ENCODE measurements at regions not wholly inside any gene's neighbourhood (a gene's known extent, or its start where the extent isn't known, plus 50 kb on each side); places are given as distances from the start of the nearest gene placed in this dataset.

- Histone ChIP-seq H3K27me3 (ENCODE audit: insufficient read depth) (no peaks in the 10 kb centered on the region), H3K36me3 (replicated peaks in 1 of 2; ENCODE audit: control insufficient read depth in 1 of 2, insufficient read depth in 2 of 2, low read length in 1 of 2) (no peaks in the 10 kb centered on the region), H3K9ac (no peak overlapping the region), H3K9me2 (no peaks in the 10 kb centered on the region), H3K79me2 (ENCODE audit: insufficient read depth) (no peaks in the 10 kb centered on the region), H3K9me3 (no peaks in the 10 kb centered on the region), H3K27ac (ENCODE audit: low read depth in 2 of 2, low read length in 1 of 2) (no peak overlapping the region), H2AFZ (ENCODE audit: low read depth) (no peak overlapping the region), H3K4me2 (no peak overlapping the region), H3F3A (replicated peaks; ENCODE audit: insufficient read depth) (no peaks in the 10 kb centered on the region), H3K4me1 (ENCODE audit: control insufficient read depth in 1 of 2, insufficient read depth in 2 of 2, low read depth in 1 of 2, low read length in 1 of 2) (peaks cover 11 to 18% of the 10 kb centered on the region in 2 experiments; a peak in 2 of 4 replicates), H4K20me1 (ENCODE audit: insufficient read depth) (no peaks in the 10 kb centered on the region), H3K4me3 (ENCODE audit: low read depth in 2 of 2, low read length in 1 of 2) (no peak overlapping the region)
- CTCF ChIA-PET, result no interaction called here
- TF ChIP-seq FOXM1 (IDR thresholded peaks at IDR 0.05; ENCODE audit: low read depth) (no peak), TCF12 (IDR thresholded peaks at IDR 0.05) (no peak), GATA2 (CRISPR knock-in tag; IDR thresholded peaks at IDR 0.05) (no peak), CHD2 (IDR thresholded peaks at IDR 0.05; ENCODE audit: low read length, partially characterized antibody) (no peak), EP300 (IDR thresholded peaks at IDR 0.05; ENCODE audit: borderline replicate concordance in 1 of 2, low read depth in 1 of 2, low read length in 1 of 2) (no peak), TAF1 (IDR thresholded peaks at IDR 0.05; ENCODE audit: borderline replicate concordance, low read depth, low read length) (no peak), RFX5 (IDR thresholded peaks at IDR 0.05; ENCODE audit: low read length) (no peak), SIN3A (IDR thresholded peaks at IDR 0.05; ENCODE audit: borderline replicate concordance, low read depth, low read length) (no peak)
- TF ChIP-seq, protein P1, sequence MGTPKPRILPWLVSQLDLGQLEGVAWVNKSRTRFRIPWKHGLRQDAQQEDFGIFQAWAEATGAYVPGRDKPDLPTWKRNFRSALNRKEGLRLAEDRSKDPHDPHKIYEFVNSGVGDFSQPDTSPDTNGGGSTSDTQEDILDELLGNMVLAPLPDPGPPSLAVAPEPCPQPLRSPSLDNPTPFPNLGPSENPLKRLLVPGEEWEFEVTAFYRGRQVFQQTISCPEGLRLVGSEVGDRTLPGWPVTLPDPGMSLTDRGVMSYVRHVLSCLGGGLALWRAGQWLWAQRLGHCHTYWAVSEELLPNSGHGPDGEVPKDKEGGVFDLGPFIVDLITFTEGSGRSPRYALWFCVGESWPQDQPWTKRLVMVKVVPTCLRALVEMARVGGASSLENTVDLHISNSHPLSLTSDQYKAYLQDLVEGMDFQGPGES (IDR thresholded peaks at IDR 0.05; ENCODE audit: low read depth, low read length), result no peak
- TF ChIP-seq, protein P2, sequence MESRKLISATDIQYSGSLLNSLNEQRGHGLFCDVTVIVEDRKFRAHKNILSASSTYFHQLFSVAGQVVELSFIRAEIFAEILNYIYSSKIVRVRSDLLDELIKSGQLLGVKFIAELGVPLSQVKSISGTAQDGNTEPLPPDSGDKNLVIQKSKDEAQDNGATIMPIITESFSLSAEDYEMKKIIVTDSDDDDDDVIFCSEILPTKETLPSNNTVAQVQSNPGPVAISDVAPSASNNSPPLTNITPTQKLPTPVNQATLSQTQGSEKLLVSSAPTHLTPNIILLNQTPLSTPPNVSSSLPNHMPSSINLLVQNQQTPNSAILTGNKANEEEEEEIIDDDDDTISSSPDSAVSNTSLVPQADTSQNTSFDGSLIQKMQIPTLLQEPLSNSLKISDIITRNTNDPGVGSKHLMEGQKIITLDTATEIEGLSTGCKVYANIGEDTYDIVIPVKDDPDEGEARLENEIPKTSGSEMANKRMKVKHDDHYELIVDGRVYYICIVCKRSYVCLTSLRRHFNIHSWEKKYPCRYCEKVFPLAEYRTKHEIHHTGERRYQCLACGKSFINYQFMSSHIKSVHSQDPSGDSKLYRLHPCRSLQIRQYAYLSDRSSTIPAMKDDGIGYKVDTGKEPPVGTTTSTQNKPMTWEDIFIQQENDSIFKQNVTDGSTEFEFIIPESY (IDR thresholded peaks at IDR 0.05; ENCODE audit: borderline replicate concordance, low read depth), result no peak
- whole genome bisulfite sequencing (ENCODE audit: low lambda C conversion rate), result 83% methylated on average over 3 of the region's 3 CpGs
- POLR2A ChIA-PET, result no interaction called here
- DNase-seq, result no peak
Measured at GRCh38 chr2:216914491-216914890, 54.6 kb upstream of the TNP1 start.

- no peak for DNase-seq
- CTCF ChIA-PET, result no interaction called here
Measured at GRCh38 chr2:216911886-216912285, 52.0 kb upstream of the TNP1 start.

More at GRCh38 chr2:216911886-216912285, 52.0 kb upstream of the TNP1 start:
- Histone ChIP-seq H3K9me2 (no peaks in the 10 kb centered on the region), H3K4me3 (ENCODE audit: low read depth in 2 of 2, low read length in 1 of 2) (no peak overlapping the region), H3K4me2 (no peak overlapping the region), H3K9me3 (no peaks in the 10 kb centered on the region), H3K4me1 (ENCODE audit: control insufficient read depth in 1 of 2, insufficient read depth in 2 of 2, low read depth in 1 of 2, low read length in 1 of 2) (peaks cover under 1 to 14% of the 10 kb centered on the region in 2 experiments; a peak in 1 of 4 replicates), H3K9ac (no peak overlapping the region), H3K36me3 (replicated peaks in 1 of 2; ENCODE audit: control insufficient read depth in 1 of 2, insufficient read depth in 2 of 2, low read length in 1 of 2) (no peaks in the 10 kb centered on the region), H3K79me2 (ENCODE audit: insufficient read depth) (no peaks in the 10 kb centered on the region), H3K27ac (ENCODE audit: low read depth in 2 of 2, low read length in 1 of 2) (no peak overlapping the region), H4K20me1 (ENCODE audit: insufficient read depth) (no peaks in the 10 kb centered on the region), H3K27me3 (ENCODE audit: insufficient read depth) (no peaks in the 10 kb centered on the region), H3F3A (replicated peaks; ENCODE audit: insufficient read depth) (no peaks in the 10 kb centered on the region), H2AFZ (ENCODE audit: low read depth) (no peak overlapping the region)
- TF ChIP-seq TEAD4 (IDR thresholded peaks at IDR 0.05; ENCODE audit: borderline replicate concordance, insufficient read depth), result no peak
- no peak for TF ChIP-seq MEF2A (IDR thresholded peaks at IDR 0.05; ENCODE audit: borderline replicate concordance, low read depth)
- TF ChIP-seq RAD21 (IDR thresholded peaks at IDR 0.05; ENCODE audit: low read length), result no peak
- TF ChIP-seq SIN3A (IDR thresholded peaks at IDR 0.05; ENCODE audit: borderline replicate concordance, low read depth, low read length), result no peak
- TF ChIP-seq YY1 (IDR thresholded peaks at IDR 0.05; ENCODE audit: low read depth), result no peak
- TF ChIP-seq TAF1 (IDR thresholded peaks at IDR 0.05; ENCODE audit: borderline replicate concordance, low read depth, low read length), result no peak
- no peak for TF ChIP-seq CHD2 (IDR thresholded peaks at IDR 0.05; ENCODE audit: low read length, partially characterized antibody)
- TF ChIP-seq, protein P3, sequence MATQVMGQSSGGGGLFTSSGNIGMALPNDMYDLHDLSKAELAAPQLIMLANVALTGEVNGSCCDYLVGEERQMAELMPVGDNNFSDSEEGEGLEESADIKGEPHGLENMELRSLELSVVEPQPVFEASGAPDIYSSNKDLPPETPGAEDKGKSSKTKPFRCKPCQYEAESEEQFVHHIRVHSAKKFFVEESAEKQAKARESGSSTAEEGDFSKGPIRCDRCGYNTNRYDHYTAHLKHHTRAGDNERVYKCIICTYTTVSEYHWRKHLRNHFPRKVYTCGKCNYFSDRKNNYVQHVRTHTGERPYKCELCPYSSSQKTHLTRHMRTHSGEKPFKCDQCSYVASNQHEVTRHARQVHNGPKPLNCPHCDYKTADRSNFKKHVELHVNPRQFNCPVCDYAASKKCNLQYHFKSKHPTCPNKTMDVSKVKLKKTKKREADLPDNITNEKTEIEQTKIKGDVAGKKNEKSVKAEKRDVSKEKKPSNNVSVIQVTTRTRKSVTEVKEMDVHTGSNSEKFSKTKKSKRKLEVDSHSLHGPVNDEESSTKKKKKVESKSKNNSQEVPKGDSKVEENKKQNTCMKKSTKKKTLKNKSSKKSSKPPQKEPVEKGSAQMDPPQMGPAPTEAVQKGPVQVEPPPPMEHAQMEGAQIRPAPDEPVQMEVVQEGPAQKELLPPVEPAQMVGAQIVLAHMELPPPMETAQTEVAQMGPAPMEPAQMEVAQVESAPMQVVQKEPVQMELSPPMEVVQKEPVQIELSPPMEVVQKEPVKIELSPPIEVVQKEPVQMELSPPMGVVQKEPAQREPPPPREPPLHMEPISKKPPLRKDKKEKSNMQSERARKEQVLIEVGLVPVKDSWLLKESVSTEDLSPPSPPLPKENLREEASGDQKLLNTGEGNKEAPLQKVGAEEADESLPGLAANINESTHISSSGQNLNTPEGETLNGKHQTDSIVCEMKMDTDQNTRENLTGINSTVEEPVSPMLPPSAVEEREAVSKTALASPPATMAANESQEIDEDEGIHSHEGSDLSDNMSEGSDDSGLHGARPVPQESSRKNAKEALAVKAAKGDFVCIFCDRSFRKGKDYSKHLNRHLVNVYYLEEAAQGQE (IDR thresholded peaks at IDR 0.05; ENCODE audit: low read depth, low read length), result no peak
- POLR2A ChIA-PET, result no interaction called here
